GM19372 (cell line): ENCODE measurements at regions not wholly inside any gene's neighbourhood (a gene's known extent, or its start where the extent isn't known, plus 50 kb on each side); places are given as distances from the start of the nearest gene placed in this dataset.
"Not testable (repeated sequence)": the region's sequence is repeated elsewhere in the genome, so short reads cannot be mapped to it uniquely, and the experiment has no call there.

Experiments
- ATAC-seq: cut with Tn5 transposase; IDR thresholded peaks from one replicate; pipeline ENCODE4 v1.9.1; 2021; ENCODE audit warnings: mild to moderate bottlenecking, low read depth, moderate library complexity; ENCODE audit not compliant: unreplicated experiment

DNA sequence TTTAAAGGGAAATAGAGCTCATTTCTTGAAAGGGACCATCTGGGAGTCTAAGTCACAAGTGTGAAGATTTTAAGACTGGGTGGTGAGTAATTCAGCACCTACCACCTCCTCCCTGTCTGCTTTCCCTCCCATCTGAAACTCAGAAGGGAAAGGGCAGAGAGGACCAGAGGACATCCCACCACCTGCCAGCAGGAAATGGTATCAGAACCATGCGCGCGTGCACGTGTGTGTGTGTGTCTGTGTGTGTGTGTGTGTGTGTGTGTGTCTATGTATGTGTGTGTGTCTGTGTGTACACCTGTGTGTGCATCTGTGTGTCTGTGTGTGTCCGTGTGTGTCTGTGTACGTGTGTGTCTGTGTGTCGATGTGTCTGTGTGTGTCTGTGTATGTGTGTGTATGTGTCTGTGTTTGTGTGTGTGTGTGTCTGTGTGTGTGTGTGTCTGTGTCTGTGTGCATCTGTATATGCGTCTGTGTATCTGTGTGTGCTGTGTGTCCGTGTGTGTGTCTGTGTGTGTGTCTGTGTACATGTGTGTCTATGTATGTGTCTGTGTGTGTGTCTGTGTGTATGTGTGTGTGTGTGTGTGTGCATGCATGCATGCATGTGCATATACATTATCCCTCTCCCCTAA, 76.8 kb downstream of the ZFP36L2 start:
- no peak for ATAC-seq

DNA sequence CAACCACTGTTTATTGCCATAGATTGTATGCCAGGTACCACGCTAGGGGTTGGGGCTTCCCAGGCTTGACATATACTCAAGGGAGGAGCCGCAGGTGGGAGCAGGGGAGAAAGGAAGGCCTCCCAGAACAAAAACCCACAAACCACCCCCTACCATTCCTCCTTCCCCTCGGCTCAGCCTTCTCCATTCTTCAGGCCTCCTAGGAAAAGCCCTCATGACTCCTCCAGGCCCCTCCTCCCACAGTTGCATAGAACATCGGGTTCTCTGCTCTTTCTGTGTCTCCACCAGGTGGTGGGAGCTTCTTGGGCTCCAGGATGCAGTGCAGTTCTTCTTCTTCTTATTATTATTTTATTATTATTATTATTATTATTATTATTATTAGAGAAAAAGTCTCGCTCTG, 80.3 kb downstream of the ZFP36L2 start:
- ATAC-seq = no peak

DNA sequence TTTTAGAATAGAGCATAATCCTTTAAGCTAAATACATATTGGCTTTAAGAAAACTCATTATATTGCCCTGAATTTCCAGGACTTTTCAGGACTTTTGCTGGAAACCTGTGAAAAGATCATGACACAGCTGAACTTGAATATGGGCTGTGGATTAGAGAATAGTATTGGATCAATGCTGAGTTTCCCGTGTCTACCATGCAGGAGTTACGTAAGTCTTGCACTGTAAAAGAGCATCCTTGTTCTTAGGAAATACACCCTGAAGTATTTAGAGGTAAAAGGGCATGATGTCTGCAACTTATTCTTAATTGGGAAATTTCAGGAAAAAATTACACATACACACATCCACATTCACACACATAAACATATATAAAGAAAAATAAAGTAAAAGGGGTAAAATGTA, 82.1 kb downstream of the ZFP36L2 start:
- no peak for ATAC-seq

DNA sequence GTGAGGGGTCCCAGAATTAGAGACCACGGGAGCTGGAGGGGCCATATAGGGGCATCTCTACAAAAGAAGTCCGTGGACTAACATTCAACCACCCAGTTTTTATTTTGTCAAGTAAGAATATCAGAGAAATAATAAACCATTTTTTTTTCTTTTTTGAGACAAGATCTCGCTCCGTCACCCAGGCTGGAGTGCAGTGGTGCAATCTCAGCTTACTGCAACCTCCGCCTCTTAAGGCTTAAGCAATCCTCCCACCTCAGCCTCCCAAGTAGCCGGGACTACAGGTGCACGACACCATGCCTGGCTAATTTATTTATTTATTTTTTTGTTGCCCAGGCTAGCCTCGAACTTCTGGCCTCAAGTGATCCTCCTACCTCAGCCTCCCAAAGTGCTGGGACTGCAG, 82.7 kb downstream of the ZFP36L2 start:
- ATAC-seq = no peak

DNA sequence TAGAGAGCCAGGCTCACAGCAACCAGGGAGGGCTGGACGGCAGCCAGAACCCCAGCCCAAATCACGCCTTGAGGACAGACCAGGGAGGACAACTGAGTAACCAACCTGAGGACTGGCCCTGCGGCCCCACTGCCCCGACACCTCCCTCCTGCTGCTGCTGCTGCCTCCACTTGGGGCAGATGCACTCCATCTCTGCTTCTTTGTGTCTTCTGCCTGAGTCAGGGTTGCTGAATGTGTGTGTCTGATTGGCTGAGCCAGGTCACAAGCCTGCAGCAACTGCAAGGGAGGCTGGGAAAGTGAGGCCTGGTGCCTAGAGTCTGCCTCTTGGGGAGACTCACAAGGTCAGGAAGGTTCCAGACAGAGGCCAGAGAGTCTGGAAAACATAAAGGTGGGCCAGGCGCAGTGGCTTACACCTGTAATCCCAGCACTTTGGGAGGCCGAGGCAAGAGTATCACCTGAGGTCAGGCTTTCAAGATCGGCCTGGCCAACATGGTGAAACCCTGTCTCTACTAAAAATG, 83.4 kb downstream of the ZFP36L2 start:
- ATAC-seq = no peak

DNA sequence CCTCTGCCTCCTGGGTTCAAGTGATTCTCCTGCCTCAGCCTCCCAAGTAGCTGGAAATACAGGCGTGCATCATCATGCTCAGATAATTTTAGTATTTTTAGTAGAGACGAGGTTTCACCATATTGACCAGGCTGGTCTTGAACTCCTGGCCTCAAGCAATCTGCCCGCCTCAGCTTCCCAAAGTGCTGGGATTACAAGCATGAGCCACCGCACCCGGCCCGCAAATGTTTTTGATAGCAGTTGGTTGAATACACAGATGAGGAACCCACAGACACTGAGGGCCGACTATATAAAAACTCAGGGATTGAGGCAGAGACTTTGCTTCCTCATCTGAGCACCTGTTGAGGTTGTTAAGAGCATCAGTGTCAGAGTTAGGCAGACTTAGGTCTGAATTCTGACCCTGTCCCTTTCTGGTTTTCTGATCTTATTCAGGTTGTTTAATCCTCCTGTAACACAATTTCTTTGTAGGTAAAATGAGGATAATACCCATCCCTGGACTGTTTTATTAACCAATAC, 84.7 kb downstream of the ZFP36L2 start:
- not testable (repeated sequence) for ATAC-seq

DNA sequence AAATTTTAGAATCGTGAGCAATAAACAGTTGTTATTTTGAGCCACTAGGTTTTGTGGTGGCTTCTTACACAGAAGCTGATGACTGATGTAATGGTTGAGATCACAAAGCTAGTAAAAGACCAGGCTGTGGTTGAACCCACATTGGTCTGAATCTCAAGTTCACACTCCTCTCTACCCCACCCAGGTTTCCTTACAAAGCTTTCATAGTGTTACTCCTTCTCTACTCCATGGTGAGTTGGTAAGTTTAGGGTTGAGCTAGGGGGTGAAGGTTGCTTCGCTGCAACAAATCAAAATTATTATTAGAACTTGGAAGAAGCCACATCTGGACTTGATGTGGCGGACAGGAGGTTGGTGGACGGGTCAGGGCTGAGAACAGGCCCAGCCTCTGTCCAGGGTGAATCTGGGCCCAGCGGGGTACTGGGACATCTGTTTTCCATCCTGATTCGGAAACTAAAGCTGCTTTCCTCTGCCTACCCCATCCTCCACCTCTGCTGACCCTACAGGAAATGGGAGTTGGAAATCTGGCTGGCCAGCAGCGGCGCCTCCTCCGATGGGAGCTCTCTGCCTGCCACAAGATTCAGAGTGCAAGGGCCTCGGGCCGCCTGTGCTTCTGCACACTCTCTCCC, 86.3 kb downstream of the ZFP36L2 start:
- no peak for ATAC-seq

DNA sequence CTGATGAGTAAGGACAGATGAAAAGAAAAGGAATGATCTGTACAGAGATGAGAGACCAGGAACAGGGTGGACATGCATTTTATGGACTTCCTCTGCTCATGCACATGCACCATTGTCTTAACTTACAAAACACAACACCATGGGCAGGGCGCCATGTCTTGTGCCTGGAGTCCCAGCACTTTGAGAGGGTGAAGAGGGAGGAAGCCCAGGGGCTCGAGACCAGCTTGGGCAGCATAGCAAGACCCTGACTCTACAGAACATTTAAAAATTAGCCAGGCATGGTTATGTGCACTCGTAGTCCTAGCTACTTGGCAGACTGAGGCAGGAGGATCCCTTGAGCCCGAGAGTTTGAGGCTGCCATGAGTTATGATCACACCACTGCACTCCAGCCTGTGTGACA, 86.9 kb downstream of the ZFP36L2 start:
- ATAC-seq = no peak

DNA sequence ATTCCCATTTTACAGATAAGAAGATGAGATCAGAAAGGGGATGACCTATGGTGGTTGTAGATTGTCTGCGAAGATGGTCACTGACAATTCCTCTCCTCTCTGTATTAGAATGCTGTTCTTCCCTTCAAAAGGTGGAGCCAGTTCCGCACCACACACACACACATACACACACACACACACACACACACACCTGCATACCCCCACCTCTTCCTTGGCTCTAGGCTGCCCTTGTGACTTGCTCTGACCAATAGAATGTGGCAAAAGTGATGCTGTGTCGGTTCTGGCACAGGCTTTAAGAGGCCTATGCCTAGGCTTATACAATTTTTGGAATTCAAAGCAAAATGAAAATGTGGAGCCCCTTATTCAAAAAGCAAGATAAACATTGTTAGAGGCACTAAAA, 88.0 kb downstream of the ZFP36L2 start:
- ATAC-seq = no peak

DNA sequence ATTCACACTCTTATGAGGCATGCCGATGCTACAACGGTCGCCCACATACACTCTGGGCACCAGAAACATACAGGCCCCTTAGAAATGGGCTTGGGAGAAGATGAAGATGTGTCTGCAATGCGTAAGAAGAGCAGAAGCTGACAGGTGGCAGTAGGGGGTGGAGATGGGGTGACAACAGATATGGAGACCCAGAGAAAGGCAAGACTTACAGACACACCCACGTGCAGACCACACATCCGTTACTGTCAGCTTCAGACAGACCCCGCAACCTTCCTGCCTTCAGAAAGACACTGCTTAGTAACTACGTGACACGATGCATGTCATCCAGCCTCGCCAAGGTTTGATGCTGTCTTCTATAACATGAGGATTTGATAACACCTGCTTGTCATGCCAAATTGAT, 89.5 kb downstream of the ZFP36L2 start:
- ATAC-seq = no peak

DNA sequence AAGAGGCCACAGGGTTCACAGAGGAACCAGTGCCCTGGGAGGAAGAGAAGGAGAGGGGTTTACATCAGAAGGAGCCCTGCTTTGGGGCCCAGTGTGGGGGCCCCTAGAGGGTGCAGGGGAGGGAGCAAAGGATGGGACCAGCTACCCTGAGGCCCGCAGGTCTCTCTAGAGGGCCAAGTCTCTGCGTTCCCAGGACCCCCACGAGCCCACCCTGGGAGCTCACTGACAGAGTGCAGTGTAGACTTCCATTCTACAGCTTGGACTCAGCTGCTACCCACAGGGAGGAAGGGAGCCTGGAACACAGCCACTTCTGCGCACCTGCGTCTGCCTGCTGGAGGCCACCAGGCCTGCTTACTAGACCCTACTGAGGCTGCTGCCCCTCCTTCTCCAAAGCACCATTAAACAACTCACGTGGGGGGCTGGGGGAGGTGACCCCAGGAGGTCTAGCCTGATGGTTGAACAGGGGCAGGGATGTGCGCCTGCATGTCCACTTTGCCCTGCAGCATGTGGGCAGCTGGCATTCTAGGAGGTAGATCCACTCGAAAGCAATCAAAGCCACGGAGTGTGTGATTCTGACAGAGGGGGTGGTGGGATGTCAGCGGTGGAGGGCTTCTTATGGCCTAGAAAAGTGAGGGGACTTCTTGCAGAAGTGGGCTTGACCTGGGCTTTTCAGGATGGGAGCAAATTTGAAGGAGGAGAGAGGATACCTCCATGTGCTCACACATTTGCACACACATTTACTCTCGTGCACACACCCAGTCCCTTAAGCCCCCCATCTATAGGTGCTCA, 90.2 kb downstream of the ZFP36L2 start:
- ATAC-seq = no peak

DNA sequence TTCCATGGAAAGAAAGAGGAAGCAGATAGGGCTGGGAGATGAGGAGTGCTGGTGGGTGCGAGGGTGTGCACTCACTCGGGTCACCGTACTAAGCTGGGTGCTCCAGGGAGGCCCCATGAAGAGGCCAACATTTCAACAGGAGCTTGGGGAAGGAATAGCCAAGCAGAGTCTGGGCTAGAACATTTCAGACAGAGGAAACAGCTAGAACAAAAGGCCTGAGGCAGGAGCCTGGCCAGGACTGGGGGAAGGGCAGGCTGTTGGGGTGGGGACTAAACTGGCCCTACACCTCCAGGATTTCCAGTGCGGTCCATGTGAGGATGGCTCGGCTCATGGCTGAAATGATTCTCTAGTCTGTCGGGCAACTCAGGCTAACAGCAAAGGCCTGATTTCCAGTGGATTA, 90.8 kb downstream of the ZFP36L2 start:
- no peak for ATAC-seq

DNA sequence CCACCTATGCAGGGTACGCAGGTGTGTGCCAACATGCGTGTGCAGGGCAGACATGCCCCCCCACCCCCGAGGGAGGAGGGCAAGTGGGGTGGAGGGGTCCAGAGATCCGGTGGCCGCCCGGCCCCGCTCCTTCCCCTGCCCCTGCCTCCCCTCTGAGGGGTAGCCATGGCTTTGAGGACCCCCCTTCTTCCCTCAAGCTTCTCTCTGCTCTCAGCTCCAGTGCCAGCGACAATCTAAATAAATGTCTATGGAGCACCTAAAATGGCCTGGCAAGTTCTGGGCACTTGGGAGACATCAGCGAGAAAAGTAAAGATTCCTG, 91.9 kb downstream of the ZFP36L2 start:
- ATAC-seq = no peak

DNA sequence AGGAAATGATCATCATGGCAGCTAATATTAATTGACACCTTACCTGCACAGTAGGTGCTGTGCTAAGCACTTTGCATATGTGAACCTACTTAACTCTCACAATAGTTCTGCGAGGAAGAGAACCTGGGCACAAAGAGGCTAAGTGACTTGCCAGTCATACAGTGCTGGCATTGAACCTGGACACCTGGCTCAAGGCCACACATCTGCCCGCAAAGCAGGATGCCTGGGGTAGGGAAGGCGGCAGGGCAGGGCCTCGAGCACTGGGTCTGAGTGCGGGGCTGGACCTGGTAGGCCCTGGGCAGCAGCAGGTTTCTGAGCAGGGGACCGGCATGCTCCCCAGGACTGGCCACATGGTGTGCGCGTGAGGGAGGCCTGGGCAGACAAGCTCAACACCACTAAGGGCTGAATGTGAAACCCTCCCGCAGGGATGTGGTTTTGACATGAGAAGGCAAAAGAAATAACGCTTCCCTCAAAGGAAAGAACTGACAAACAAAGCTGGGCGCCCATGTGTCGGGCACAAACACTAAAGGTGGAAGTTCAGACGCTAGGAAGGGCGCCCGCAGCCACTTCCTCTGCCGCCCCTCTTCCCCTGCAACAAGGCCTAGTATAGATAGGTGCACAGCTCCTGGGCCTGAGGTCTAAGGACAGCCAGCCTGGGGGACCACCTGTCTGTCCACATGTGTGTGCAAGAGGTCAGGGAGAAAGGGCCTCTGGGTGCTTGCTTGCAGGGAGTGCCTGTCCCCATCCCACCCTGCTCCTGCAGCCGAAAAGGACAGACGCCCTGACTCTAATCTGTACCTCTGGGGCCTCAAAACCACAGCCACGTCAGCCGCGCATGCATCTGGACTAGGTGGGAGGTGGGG, 92.5 kb downstream of the ZFP36L2 start:
- no peak for ATAC-seq

DNA sequence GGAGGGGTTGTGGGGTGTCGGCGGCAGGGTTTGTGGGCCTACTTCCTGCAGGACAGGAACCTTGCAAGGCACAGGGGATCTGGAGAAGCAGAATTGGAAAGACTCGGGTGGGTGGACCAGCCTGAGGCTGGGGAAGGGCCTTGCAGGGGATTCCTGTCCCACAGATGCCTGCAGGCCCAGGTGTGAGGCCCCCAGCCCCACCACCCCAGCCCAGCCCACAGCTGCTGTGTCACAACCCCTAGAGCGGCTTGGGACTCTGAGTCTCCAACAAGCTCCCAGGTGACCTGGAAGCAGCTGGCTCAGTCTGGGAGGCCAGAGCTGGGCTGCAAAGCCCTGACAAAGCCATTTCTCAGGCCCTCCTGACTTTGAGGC, 93.1 kb downstream of the ZFP36L2 start:
- ATAC-seq = no peak

DNA sequence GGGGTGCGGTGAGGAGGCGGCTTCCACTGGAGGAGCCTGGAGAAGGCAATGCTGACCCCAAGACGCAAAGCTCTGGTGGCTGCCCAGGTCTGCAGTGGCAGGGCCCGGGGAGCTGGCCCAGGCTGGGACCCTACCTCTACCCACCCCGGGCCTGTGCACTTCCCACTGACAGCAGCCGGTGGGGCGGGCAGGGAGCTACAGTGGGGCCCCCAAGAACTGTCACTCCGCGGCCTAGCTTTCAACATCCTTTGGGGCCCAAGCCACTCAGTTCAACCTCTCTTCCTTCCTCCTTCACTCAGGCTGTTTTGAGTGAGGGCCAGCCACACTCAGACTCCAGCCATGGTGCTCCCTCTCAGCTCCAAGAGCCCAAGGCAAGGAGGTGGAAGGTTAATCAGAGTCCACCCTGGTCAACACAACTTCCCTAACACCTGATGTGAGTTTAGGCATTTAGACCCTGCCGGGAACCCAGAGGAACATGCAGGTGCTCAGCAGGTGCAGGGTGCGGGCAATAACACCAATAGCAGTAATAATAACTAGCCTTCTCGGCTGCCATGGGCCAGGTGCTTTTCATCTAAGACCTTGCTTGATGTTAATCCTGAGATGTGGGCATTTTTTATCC, 93.6 kb downstream of the ZFP36L2 start:
- no peak for ATAC-seq

DNA sequence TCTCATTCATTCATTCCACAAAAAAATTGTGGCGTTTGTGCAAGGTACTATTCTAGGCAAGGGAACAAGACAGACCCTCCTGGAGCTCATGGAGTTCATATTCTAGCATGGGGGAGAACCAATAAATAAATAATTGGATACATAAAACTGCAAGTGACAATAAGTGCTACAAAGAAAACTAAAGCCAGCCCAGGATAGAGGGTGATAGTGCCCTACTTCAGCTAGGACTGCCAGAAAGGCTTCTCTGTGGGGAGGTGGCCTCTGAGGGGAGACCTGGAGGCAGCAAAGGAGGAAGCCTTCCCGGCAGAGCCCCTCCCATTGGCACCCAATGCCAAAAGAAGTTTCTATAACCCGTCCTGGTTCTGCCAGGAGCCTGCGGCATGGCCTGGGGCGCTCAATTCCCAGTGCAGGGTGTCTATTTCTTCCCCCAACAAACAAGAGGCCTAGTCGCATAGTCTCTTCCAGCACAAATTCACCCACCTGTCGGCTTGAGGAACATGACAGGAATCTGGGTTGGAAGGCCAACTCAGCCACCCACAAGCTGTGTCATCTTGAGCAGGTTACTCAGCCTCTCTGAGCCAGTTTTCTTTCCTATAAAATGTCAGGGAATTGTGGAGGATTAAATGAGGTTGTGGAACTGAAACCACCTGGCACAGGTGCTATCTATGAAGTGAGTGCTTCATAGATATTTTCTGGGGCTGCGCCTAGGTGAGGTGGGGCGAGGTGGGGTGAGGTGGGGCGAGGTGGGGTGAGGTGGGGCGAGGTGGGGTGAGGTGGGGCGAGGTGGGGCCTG, 94.3 kb downstream of the ZFP36L2 start:
- no peak for ATAC-seq

DNA sequence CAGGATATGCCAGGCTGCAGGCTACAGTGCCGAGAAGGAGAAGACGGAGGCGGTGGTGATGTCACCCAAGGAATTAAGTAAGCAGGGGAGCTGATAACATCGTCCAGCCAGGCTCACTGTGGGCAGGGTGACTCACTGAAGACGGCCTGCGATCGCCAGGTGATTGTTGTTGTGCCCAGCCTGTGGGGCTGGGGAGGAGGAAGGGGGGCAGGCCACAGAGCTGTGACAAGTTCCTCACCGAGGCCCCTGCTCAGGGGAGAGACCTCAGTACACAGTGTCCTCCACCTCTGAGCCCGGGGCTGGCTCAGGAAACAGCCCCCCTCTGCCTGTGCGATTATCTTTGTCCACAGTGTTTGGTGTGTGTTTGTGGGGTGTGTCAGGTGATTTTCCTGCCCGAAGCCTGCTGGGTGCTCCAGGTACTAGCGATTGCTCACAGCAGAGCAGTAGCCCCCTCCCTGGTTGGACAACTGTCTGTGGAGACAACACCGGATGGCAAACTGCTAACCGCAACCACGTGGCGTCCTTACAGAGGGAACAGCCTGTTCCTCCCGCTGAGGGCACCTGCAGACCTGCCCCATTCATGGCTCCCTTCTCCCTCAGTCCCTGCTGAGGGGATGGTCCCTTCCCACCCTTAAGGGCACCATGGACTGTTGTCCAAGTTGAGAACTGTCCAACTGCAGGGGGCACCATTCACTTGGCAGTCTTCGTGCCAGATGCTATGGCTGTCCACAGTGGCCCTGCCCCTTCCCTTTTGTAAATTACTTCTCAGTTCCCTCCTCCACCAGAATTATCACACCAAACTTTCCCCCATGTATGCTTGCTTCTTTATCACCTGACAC, 95.1 kb downstream of the ZFP36L2 start:
- ATAC-seq = no peak

DNA sequence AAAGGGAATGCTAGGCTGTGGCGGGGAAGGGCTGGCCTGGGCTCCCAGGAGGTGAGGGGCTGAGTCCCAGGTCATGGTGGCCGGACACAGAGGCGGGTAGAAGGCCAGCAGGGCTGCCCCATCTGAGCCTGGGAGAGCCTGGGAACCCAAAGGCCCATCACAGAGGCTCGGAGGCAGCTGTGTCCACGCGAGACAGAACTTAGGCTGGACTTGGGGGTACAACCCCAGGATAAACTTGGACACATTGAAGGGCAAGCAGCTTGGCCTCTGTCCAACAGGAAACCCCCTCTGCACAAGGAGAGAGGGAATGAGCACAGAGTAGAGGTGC, 95.9 kb downstream of the ZFP36L2 start:
- ATAC-seq = no peak
